Motor neuron (in vitro differentiated cells): ENCODE measurements at regions not wholly inside any gene's neighbourhood (a gene's known extent, or its start where the extent isn't known, plus 50 kb on each side); places are given as distances from the start of the nearest gene placed in this dataset.
"Not testable (repeated sequence)": the region's sequence is repeated elsewhere in the genome, so short reads cannot be mapped to it uniquely, and the experiment has no call there.

ENCODE experiments used
- ATAC-seq, 8 experiments: fragments of 200-7000 bp; cut with Tn5 transposase; replicated peaks in 6 of 8; 2 replicates each; pipeline ENCODE4 v1.8.0; 2021; ENCODE audit warnings: mild to moderate bottlenecking in 8 of 8, moderate library complexity in 8 of 8
- H3K27ac ChIP-seq, 2 donors: fragments of 250-450 bp; sonication (Bioruptor Pico); 2 replicates each; pipeline ENCODE4 v1.9.0; 2021; ENCODE audit warnings: antibody characterized with exemption in 2 of 2, mild to moderate bottlenecking in 2 of 2, moderate library complexity in 1 of 2
- H3K4me1 ChIP-seq, 2 donors: fragments of 250-450 bp; sonication (Bioruptor Pico); replicated peaks in 1 of 2; 2 replicates each; pipeline ENCODE4 v1.6.1; 2021; ENCODE audit warnings: antibody characterized with exemption in 2 of 2, mild to moderate bottlenecking in 2 of 2, moderate library complexity in 1 of 2
- H3K4me3 ChIP-seq, 5 donors: fragments of 250-450 bp; sonication (Bioruptor Pico); 2 replicates each; pipeline ENCODE4 v1.9.0; 2021; ENCODE audit warnings: antibody characterized with exemption in 5 of 5, mild to moderate bottlenecking in 5 of 5, moderate library complexity in 4 of 5
- WGBS, 10 experiments: fragments of 450-650 bp; shearing (Covaris generic); methylation state at CpG; one replicate each; pipeline ENCODE4 v1.0.0; 2022; 5-methylcytosine and 5-hydroxymethylcytosine counted together
- in situ Hi-C, 9 experiments: fragments of 400-800 bp; cut with MboI; loops; one replicate each; pipeline ENCODE4 v1.15.0; 2021; ENCODE audit warnings: low sequenced_read_pairs in 9 of 9, low pct_unique_long_range_greater_than_20kb in 2 of 9; ENCODE audit not compliant: unreplicated experiment in 9 of 9

DNA sequence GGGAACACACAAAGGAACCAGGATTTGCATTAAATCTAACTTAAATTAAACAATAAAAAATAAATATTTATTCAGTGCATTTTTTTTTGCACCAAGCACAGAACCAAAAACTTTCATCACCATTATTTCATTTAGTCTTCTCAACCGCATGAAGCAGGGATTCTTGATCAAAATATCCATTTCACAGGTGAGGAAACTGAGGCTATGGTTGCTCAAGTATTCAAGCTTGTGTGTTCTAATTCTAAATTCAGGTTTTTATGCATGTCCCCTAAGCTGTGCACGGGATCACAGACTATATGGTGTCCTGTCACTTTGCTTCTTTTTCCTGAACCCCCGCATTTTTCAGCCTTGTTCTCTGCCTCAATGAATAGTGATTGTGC, 64.3 kb upstream of the BCL6 start:
- H3K27ac ChIP-seq, result no peak overlapping the region
- in situ Hi-C loops, result no loop called here
- H3K4me3 ChIP-seq, result no peak overlapping the region
- peaks cover 6% of the 10 kb centered on the region in 2 donors for H3K4me1 ChIP-seq
- 59 to 100% (median 90%) methylated on average over 1 to 3 of the region's 3 CpGs for WGBS, 10 experiments
- no peak for ATAC-seq

DNA sequence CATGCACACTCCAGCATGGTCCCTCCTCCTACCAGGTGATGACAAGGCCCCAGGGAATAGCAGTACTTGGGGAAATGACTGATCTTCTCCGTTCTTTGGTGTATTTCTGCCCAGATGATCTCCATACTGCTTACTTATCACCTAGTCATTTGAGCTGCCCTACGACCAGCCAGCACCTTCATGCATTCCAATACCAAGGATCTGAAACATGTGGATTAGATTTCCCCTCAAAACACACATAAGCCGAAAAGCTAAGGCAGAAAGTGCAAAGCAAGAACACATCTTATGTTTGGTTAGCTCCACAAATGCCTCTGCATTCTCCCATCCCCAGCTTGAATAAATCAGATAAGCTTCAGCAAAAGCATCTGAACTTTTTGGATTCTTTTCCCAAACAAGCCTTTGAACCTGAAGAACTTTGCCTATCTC, 64.8 kb upstream of the BCL6 start:
- no peak for ATAC-seq
- WGBS, 10 experiments, result 20 to 100% (median 90%) methylated on average over 1 to 3 of the region's 3 CpGs; no CpG with 5 or more reads in 1 of the 10 experiments
- Histone ChIP-seq H3K4me1 (peaks cover 6% of the 10 kb centered on the region in 2 donors), H3K4me3 (no peak overlapping the region), H3K27ac (no peak overlapping the region)
- in situ Hi-C loops, result no loop called here

DNA sequence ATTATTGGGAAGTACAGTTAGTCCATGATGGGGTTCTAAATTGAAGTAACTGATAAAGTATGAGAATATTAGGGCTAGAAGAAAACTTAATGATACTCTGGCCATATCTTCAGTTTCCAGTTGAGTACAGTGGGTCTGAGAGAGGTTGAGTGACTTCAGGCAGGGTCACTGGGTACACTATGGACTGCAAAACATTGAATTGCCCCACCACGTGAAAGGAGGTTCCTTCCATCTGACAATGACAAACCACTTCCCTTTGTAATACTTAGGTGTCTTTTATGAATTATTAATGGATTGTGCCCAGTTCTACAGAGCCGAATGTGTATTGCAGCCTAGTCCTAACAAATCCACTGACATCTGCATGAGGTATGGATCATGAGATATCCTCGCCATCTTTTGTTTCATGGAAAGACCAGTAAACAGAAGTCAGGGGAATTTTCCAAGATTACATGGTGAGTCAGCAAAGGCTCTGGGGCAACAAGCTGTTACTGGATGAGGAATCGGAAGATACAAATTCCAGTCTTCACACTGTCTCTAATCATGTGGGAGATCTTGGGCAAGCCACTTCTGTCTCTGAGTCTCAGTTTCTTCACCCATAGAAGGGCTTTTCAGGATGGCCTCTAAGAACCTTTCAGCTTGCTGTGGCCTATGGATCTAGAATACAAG, 66.5 kb upstream of the BCL6 start:
- Histone ChIP-seq H3K4me3 (no peak overlapping the region), H3K4me1 (peaks cover 6% of the 10 kb centered on the region in 2 donors), H3K27ac (no peak overlapping the region)
- peak in 5 of 8 experiments; percentile 12 to 48 (median 42) for ATAC-seq
- in situ Hi-C loops, result no loop called here
- WGBS, 10 experiments, result 47 to 100% (median 74%) methylated on average over 1 to 4 of the region's 4 CpGs; no CpG with 5 or more reads in 3 of the 10 experiments

DNA sequence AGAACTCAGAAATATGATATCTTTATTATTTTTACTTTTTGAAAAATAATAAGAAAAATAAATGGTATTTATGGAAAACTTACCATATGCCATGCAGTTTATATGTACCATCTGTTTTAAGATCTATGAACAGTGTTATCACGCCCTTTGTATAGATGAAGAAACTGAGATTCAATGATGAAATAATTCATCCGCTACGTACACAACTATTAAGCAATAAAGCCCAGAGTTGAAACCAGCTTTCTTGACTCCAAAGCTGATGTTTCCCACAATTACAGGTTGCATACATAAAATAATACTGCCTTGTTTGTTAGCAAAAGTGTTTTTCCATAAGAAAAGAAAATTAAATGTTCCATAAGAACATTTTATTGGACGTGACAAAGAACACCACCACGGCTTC, 67.2 kb upstream of the BCL6 start:
- ATAC-seq, result no peak
- H3K4me1 ChIP-seq, result peaks cover 6% of the 10 kb centered on the region in 2 donors
- H3K4me3 ChIP-seq, result no peak overlapping the region
- in situ Hi-C loops, result no loop called here
- H3K27ac ChIP-seq, result no peak overlapping the region
- 80 to 100% (median 86%) methylated on average over 2 to 5 of the region's 5 CpGs for WGBS, 10 experiments

DNA sequence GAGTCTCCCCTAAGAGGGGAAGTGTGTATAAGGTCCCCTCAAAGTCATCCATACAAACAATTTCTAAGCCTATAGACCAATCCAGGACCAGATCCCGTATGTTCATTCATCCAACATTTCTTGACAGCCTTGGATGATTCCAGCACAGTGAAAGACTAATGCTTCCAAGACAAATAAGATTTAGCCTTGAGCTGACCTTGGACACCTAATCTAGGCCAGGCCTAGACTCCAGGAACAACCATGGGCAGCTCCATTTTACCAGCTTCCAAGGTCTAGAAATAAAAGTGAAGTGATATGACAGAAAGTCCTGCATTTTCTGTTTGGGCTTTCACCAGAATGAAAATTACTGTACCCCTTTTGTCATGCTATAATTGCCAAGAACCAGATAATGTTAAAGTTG, 67.9 kb upstream of the BCL6 start:
- WGBS, 10 experiments, result 29 to 100% (median 100%) methylated on average over 1 of the region's 1 CpG; no CpG with 5 or more reads in 3 of the 10 experiments
- no peak for ATAC-seq
- in situ Hi-C loops, result no loop called here
- peaks cover 6% of the 10 kb centered on the region in 2 donors for H3K4me1 ChIP-seq
- H3K27ac ChIP-seq, result no peak overlapping the region
- no peak overlapping the region for H3K4me3 ChIP-seq

DNA sequence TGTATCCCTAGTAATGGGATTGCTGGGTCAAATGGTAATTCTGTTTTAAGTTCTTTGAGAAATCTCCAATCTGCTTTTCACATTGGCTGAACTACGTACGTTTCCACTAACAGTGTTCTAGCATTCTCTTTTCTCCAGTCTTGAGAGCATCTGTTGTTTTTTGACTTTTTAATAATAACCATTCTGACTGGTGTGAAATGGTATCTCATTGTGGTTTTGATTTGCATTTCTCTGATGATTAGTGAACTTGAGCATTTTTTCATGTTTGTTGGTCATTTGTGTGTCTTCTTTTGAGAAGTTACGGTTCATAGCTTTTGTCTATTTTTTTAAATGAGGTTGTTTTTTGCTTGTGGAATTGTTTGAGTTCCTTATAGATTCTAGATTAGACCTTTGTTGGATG, 72.5 kb upstream of the BCL6 start:
- H3K27ac ChIP-seq, ATAC-seq, H3K4me1 ChIP-seq, in situ Hi-C loops, H3K4me3 ChIP-seq: not testable (repeated sequence)
- 37 to 100% (median 75%) methylated on average over 1 to 3 of the region's 3 CpGs; no CpG with 5 or more reads in 1 of the 10 experiments for WGBS, 10 experiments

DNA sequence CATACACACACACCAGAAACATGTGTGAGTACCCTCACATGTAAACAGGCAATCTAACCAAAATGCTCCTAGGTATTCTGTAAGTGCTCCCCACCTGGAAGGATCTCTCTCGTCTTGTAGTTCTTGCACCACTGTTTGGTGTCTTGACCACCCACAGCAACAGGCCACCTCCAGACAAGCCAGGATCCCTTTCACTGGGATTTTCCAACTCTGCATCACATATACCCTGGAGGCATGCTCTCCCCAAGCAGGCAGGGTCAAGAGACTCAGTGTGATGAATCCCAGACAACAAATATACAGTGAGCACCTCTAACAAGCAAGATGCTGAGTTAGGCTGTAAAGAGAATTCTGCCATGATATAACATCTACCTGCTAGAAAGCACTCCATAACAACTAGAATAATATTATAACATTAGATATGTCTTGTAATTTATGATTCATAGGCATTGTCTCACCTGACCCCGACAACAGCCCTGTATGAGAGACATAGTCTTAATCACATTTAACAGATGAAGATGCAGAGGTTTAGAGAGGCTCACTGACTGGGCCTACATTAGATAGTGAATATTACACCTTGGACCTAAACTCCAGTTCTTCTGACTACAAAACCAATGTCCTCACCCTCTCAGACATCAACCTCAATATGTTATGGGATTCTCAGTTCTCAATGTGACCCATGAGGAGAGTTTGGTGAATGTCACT, 76.5 kb upstream of the BCL6 start:
- in situ Hi-C loops, result no loop called here
- WGBS, 10 experiments, result 55 to 100% (median 76%) methylated on average over 1 to 2 of the region's 2 CpGs; no CpG with 5 or more reads in 2 of the 10 experiments
- ATAC-seq, result no peak
- Histone ChIP-seq H3K4me3 (no peak overlapping the region), H3K27ac (no peak overlapping the region), H3K4me1 (no peaks in the 10 kb centered on the region)

DNA sequence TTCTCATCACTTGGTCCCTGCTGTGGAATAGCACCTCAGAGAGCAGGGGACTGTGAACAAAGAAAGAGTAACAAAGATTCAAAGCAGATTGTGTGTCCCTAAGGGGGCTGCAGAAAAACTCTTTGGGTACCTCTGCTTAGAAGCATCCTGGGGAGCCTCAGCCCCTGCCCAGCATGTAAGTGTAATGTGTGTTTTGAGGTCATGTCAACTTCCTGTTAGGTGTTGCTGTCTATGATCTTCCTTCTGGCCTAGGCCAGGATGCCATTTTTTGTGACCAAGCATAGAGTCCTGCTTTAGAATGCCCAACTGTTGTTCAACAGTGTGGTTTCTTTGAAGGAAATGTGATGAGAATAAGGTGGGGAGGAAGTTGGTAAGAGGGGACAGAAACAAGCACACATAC, 77.1 kb upstream of the BCL6 start:
- H3K4me1 ChIP-seq, result no peaks in the 10 kb centered on the region
- ATAC-seq, result no peak
- H3K27ac ChIP-seq, result no peak overlapping the region
- in situ Hi-C loops, result no loop called here
- no peak overlapping the region for H3K4me3 ChIP-seq

DNA sequence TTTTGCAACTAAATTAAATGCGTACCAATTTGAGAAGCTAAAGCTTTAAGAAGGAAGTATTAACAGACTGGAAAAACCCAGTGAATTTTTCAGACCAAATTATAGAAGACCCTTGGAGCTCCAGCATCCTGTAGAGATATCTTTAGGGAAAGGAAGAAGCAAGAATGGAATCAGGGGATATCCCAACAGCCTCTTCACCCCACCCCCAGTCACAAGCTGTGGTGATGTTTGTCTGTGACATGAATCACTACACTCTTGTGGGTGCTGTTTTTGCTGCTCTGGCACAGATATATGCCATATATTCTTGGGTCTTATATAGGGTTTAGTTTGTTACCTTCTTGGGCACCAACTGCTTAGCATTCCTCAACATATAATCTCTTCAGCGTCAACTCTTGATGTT, 78.5 kb upstream of the BCL6 start:
- in situ Hi-C loops, result no loop called here
- Histone ChIP-seq H3K4me1 (no peaks in the 10 kb centered on the region), H3K27ac (no peak overlapping the region), H3K4me3 (no peak overlapping the region)
- 82 to 100% (median 100%) methylated on average over 1 to 2 of the region's 2 CpGs; no CpG with 5 or more reads in 1 of the 10 experiments for WGBS, 10 experiments
- ATAC-seq, result no peak

DNA sequence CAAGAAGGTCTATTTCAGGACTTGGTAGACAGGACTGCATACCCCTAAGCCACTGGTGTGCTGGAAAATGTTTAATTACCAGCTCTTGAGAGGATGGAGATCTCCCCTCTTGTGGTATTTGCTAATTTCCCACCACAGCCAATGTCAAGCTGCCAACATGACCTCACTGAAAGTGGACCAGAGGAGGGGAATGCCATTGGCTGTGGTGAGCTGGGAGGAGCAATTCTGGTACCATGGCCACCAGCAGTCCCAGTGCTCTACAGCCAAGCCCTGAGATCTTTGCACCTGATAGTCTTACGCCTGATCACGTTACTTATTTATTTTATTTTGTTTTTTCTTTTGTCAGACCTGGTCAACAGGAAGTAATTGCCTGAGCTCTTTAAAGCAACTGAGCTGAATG, 82.5 kb upstream of the BCL6 start:
- no peak overlapping the region for H3K4me3 ChIP-seq
- no peaks in the 10 kb centered on the region for H3K4me1 ChIP-seq

DNA sequence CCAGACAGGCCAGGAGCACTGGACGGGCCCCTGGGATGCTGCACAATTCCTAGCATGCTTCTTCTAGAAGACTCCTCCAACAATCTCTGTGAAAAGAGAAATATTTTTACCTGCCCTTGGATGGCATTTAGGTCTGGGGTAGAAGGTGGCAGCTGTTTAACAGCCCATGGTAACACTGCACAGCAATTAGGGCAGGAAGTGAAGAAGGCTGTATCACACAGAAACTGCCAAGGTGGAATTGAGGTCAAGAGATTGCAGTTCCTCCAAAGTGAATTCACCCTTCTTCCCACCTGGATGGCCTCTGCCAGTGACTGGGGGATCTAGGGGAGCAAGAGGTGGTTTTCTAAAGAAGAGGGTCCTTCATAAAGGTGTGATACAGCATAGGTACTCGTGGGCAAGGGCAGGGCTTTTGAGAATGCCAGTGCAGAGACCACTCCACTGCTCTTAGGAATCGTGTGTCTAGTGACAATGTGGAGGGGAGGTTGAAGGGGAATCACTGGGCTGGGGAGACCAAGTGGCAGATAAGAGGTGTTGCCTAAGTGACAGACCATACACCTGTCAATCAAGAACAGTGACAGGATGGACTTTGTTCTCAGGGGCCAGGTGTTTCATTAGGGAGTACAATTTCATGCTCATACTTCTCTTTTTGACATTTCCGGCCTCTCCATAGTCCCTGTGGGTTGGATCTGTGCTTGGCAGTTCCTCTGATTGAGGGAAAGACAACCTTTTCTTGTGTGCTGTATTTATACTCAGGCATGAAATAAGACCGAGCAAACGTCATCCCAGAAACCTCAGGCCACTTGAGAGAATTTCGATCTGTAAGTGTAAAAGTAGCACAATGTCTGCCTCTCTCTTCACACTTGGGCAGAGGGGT, 83.5 kb upstream of the BCL6 start:
- Histone ChIP-seq H3K4me1 (no peaks in the 10 kb centered on the region), H3K27ac (no peak overlapping the region), H3K4me3 (no peak overlapping the region)
- in situ Hi-C loops, result no loop called here
- no peak for ATAC-seq
- WGBS, 10 experiments, result 25 to 100% (median 60%) methylated on average over 1 to 6 of the region's 7 CpGs

More for the DNA sequence above, 82.5 kb upstream of the BCL6 start:
- 83 to 100% (median 93%) methylated on average over 1 to 2 of the region's 2 CpGs; no CpG with 5 or more reads in 4 of the 10 experiments for WGBS, 10 experiments
- ATAC-seq, result no peak
- no peak overlapping the region for H3K27ac ChIP-seq
- in situ Hi-C loops, result no loop called here

DNA sequence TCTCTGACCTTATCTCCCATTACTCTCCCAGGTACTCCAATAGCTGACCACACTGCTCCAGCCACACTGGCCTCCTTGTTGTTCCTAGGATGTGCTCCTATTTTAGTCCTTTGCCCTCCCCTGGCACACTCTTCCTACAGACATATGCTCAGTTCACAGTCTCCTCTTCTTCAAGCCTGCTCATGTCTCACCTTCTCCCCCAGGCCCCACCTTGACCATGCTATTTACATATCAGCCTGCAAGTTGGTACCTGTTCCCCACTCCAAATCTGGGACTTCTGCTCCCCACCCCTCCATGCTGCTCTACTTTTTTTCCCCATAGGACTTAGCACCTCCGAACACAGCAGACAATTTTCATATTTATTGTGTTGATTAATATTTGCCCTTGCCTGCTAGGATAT, 84.9 kb upstream of the BCL6 start:
- ATAC-seq, result no peak
- in situ Hi-C loops, result no loop called here
- H3K27ac ChIP-seq, result no peak overlapping the region
- no peak overlapping the region for H3K4me3 ChIP-seq
- 71 to 100% (median 86%) methylated on average over 1 of the region's 1 CpG; no CpG with 5 or more reads in 4 of the 10 experiments for WGBS, 10 experiments
- no peaks in the 10 kb centered on the region for H3K4me1 ChIP-seq
